Esophagus muscularis mucosa (tissue), 4 donors: ENCODE measurements at regions not wholly inside any gene's neighbourhood (a gene's known extent, or its start where the extent isn't known, plus 50 kb on each side); places are given as distances from the start of the nearest gene placed in this dataset.

Experiments
- DNase-seq: peaks from one replicate; pipeline ENCODE4 v3.0.0-alpha.2; 2017; ENCODE audit errors: extremely low spot score
- H3K27ac ChIP-seq, 4 donors: fragments of 200-600 bp; sonication (generic); replicated peaks in 1 of 4; 1 replicate in 3 of 4; 2 replicates in 1 of 4; pipeline ENCODE4 v1.5.1; 2016 to 2019; ENCODE audit warnings: mild to moderate bottlenecking in 1 of 4
- H3K27me3 ChIP-seq, 4 donors: fragments of 200-600 bp; sonication (generic); one replicate each; pipeline versions ENCODE4 v1.5.1 to v1.6.0; 2016 to 2019
- H3K36me3 ChIP-seq, 4 donors: fragments of 200-600 bp; sonication (generic); one replicate each; pipeline ENCODE4 v1.5.1; 2016 to 2019
- H3K4me1 ChIP-seq, 4 donors: fragments of 200-600 bp; sonication (generic); one replicate each; pipeline ENCODE4 v1.5.1; 2016 to 2019
- H3K4me3 ChIP-seq, 4 donors: fragments of 200-600 bp; sonication (generic); 1 replicate in 2 of 4; 2 replicates in 2 of 4; pipeline ENCODE4 v1.5.1; 2016 to 2019; ENCODE audit warnings: mild to moderate bottlenecking in 4 of 4, moderate library complexity in 1 of 4
- H3K9me3 ChIP-seq, 4 donors: fragments of 200-600 bp; sonication (generic); 1 replicate in 3 of 4; 2 replicates in 1 of 4; pipeline ENCODE4 v1.5.1; 2016 to 2019
- CTCF ChIP-seq, 3 experiments: fragments of 200-600 bp in 2 of 3; fragments of 450-650 bp in 1 of 3; sonication (generic) in 2 of 3; IDR thresholded peaks; one replicate each; pipeline ENCODE4 v1.5.1; 2017 to 2019; ENCODE audit warnings: antibody characterized with exemption in 3 of 3, mild to moderate bottlenecking in 2 of 3, moderate library complexity in 1 of 3
- EP300 ChIP-seq: sonication (generic); formaldehyde crosslinking; IDR thresholded peaks from one replicate; pipeline ENCODE4 v1.6.1; 2017; ENCODE audit warnings: antibody characterized with exemption
- POLR2A ChIP-seq: fragments of 450-650 bp; IDR thresholded peaks from one replicate; pipeline ENCODE4 v1.6.1; 2017; ENCODE audit warnings: antibody characterized with exemption, moderate library complexity, mild to moderate bottlenecking, low read depth
- POLR2AphosphoS5 ChIP-seq, 2 donors: sonication (generic); formaldehyde crosslinking; IDR thresholded peaks; one replicate each; pipeline ENCODE4 v1.6.1; 2017; ENCODE audit warnings: antibody characterized with exemption in 2 of 2
- WGBS: methylation state at CpG from one replicate; pipeline ENCODE4 v1.1.5; 2018; 5-methylcytosine and 5-hydroxymethylcytosine counted together
- intact Hi-C: fragments of 100-400 bp; cut with DNase I; formaldehyde crosslinking; loops from one replicate; pipeline ENCODE4 v1.15.1; 2023

- WGBS: 77% methylated on average over 11 of the region's 11 CpGs
- Histone ChIP-seq H3K27me3 (no peaks in the 10 kb centered on the region), H3K36me3 (no peaks in the 10 kb centered on the region), H3K4me3 (no peak overlapping the region), H3K4me1 (peaks cover 7 to 28% (median 26%) of the 10 kb centered on the region in 4 donors), H3K9me3 (no peaks in the 10 kb centered on the region), H3K27ac (peak overlapping the region in 1 of 4 donors; percentile 20)
- intact Hi-C loops: loop anchor here (10.0 kb wide), 1 partner anchor 494 kb away; no protein-coding TSS in a partner anchor
- DNase-seq: no peak
- TF ChIP-seq CTCF (IDR thresholded peaks at IDR 0.05): no peak
- no peak for TF ChIP-seq POLR2AphosphoS5 (IDR thresholded peaks at IDR 0.05)
- TF ChIP-seq POLR2A: no peak
- no peak for TF ChIP-seq EP300
These were observed 112.5 kb upstream of the RAB4A start for GRCh38 chr1:229158341-229158921.

GRCh38 chr1:229158927-229159326, 112.0 kb upstream of the RAB4A start:
- H3K27me3 ChIP-seq: no peaks in the 10 kb centered on the region
- no peak for TF ChIP-seq CTCF (IDR thresholded peaks at IDR 0.05)
- TF ChIP-seq POLR2A: no peak
- no peak for TF ChIP-seq POLR2AphosphoS5 (IDR thresholded peaks at IDR 0.05)
- DNase-seq: no peak
- no peak overlapping the region for H3K4me3 ChIP-seq
- 75% methylated on average over 4 of the region's 4 CpGs for WGBS
- intact Hi-C loops: loop anchor here (10.0 kb wide), 1 partner anchor 494 kb away; no protein-coding TSS in a partner anchor
- peak overlapping the region in 1 of 4 donors; percentile 20 for H3K27ac ChIP-seq
- H3K9me3 ChIP-seq: no peaks in the 10 kb centered on the region
- H3K4me1 ChIP-seq: peaks cover 7 to 30% (median 27%) of the 10 kb centered on the region in 4 donors
- no peaks in the 10 kb centered on the region for H3K36me3 ChIP-seq

- H3K4me3 ChIP-seq: no peak overlapping the region
- 69% methylated on average over 7 of the region's 8 CpGs for WGBS
- intact Hi-C loops: loop anchor here (5.0 to 10.0 kb wide), 2 partner anchors 62 to 495 kb away; no protein-coding TSS in a partner anchor
These were observed 111.0 kb upstream of the RAB4A start for GRCh38 chr1:229159668-229160544.

GRCh38 chr1:229161740-229162139, 109.2 kb upstream of the RAB4A start:
- no peaks in the 10 kb centered on the region for H3K9me3 ChIP-seq
- no peaks in the 10 kb centered on the region for H3K36me3 ChIP-seq
- no peak for TF ChIP-seq CTCF (IDR thresholded peaks at IDR 0.05)
- TF ChIP-seq POLR2A: no peak
- no peak for TF ChIP-seq EP300
- no peak for TF ChIP-seq POLR2AphosphoS5 (IDR thresholded peaks at IDR 0.05)
- intact Hi-C loops: loop anchor here (5.0 kb wide), 1 partner anchor 61 kb away; no protein-coding TSS in a partner anchor
- DNase-seq: no peak
- no peak overlapping the region for H3K4me3 ChIP-seq
- H3K27me3 ChIP-seq: no peaks in the 10 kb centered on the region
- H3K4me1 ChIP-seq: peaks cover 0 to 26% (median 15%) of the 10 kb centered on the region in 4 donors
- no peak overlapping the region for H3K27ac ChIP-seq
- WGBS: 100% methylated on average over 2 of the region's 2 CpGs

More at GRCh38 chr1:229159668-229160544, 111.0 kb upstream of the RAB4A start:
- Histone ChIP-seq H3K36me3 (no peaks in the 10 kb centered on the region), H3K27ac (no peak overlapping the region), H3K27me3 (no peaks in the 10 kb centered on the region), H3K4me1 (peaks cover 7 to 35% (median 29%) of the 10 kb centered on the region in 4 donors), H3K9me3 (no peaks in the 10 kb centered on the region)
- DNase-seq: no peak
- TF ChIP-seq POLR2A (no peak), POLR2AphosphoS5 (IDR thresholded peaks at IDR 0.05) (no peak), EP300 (no peak), CTCF (IDR thresholded peaks at IDR 0.05) (no peak)
